ENCODE measurements at regions not wholly inside any gene's neighbourhood (a gene's known extent, or its start where the extent isn't known, plus 50 kb on each side); places are given as distances from the start of the nearest gene placed in this dataset.
A peak's percentile ranks its signal among the peaks of the same experiment; 100 is the strongest.

DNA sequence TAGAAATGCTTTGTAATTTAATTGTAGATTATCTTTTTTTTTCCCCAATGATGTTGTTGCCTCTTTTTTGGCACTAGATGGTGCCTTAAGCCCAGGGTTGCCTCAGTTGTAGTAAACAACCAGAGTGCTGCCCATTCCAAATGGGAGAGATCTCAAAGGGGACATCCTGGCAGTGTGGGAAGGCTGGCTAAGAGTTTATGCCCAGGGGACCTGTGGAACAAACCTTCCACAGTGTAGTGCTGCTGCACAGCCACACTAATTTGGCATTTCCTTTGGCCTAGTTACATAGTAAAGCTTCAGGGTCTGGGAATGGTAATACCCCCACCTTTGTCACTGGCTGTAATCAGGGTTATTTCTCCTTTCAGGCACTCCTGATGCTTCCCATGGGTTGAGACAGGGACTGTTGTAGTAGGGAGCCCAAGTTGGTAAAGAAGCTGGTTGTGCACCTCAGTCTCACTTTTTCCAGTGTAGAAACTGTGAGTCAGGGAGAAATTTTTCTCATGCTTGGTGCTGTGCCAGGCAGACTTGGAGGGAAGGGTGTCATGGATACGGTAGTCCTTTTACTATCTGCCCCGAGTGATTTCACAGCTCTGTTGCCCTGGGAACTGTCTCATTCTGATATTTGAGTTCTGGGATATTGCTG is 177.8 kb upstream of the ECI2 start:
- peak; percentile 10 to 28 for DNase-seq

DNA sequence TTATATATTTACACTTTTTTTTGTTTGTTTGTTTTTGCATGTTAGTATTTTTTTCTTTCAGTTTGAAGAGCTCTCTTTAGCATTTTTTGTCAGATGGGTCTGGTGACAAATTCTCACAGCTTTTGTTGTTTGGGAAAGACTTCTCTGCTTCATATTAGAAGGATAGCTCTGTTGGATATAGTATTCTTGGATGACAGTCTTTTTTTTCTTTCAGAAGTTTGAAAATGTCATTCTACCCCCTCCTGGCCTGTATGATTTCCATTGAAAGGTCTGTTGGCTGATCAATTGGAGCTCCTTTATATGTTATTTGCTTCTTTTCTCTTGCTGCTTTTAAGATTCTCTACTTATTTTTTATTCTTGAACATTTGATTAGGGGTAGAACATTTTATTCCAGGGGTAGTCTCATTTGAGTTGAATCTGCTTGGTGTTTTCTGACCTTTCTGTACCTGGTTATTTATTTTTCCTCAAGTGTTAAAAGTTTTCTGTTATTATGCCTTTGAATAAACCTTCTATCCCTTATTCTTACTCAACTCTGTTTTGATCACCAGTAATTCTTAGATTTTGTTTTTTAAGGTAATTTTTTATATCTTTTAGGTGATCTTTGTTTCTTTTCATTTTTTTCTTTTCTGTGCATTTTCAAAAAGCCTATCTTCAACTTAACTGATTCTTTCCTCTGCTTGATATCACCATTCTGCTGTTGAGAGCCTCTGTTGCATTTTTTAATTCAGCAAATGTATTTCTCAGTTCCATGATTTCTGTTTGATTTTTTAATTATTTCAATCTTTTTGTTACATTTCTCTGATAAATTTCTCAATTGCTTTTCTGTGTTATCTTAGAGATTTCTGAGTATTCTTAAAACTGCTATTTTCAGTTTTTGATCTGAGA is 176.8 kb upstream of the ECI2 start:
- DNase-seq: no peak

DNA sequence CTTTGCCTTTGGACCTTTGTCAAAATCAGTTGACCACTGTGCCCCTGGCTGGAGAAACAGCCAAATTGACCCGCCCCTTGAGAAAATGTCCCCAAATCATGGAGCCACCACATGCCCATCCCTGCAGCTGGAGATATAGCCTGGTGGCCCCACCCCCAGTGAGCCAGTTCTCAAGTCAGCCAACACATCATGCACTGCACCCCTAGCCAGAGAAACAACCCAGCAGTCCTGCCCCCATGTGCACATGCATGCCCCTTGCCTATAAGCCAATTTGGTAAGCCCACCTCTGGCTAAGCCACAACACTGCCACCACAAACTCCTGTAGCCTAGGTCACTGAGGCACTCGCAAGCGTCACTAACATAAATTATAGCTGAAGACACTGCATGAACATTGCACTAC is 174.2 kb upstream of the ECI2 start:
- no peak for DNase-seq

DNA sequence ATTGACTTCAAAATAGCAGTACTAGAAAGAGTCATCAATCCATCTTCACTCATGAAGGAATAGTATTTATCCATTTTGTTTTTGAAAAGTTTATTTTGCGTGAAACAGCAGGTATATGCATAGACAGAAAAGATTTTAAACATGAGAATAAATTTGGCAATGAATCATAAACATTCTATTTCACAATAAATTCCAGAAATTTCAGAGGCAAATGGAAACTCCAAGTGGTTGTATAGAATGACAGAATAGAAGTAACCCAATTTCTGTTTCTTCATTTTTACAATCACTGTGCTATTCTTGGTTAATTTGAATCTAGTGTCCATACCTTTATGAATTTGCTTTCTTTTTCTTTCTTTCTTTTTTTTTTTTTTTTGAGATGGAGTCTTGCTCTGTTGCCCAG is 173.0 kb upstream of the ECI2 start:
- no peak for DNase-seq

DNA sequence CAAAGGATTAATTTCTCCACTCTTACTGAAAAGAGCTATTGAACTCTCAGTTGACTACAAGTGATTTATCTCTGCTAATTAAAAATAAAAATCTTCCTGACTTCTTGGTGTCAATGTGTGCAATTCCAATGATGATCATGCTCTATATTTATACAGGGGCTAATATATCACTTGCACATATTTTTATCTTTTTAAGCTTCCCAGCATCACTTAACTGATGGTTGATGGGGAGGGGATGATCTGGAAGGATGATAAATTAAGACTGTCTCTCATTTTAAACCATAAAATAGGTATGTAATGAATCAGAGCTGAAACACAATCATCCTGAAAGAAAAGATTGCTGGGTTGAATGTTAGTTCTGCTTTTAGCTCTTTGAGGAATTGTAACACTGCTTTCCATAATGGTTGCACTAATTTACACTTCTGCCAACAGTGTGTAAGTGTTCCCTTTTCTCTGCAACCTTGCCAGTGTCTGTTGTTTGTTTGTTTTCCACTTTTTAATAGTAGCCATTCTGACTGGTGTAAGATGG is 169.6 kb upstream of the ECI2 start:
- DNase-seq: no peak

DNA sequence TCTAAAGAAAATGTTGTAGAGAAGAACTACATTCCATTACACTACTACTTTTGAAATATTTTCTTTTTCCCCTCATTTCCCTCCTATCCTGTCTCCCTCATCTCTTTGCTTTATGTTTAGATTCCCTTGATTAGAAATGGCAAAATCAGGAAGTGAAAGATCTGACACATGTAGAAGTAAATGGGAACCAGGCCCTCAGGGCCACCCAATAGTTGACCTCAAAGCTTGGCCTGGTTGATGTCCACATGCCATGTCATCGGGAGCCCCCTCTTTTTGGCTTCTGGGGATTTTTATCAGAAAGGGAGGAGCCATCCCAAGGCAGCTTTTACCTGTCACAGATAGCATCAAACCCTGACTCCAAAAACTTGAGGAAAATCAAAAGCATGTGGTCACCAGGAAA is 168.3 kb upstream of the ECI2 start:
- no peak for DNase-seq

DNA sequence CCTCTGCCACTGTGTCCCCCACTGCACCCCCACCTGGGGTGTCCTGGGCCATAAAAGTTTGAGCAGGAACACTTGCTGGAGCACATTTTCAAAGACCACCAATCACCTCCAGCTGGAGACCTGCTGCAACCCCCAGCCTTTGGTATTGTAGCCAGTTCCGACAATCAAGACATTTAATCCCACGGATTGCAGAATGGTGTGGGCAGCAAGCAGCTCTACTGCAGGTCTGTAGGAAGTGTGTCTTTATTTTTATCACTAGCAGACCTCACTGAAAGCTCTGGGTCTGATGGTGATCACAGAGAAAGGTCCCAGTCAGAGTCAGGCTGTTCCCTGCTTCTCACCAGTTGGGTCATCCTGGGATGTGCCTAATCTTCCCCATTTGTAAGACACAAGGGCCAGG is 167.1 kb upstream of the ECI2 start:
- DNase-seq: no peak

DNA sequence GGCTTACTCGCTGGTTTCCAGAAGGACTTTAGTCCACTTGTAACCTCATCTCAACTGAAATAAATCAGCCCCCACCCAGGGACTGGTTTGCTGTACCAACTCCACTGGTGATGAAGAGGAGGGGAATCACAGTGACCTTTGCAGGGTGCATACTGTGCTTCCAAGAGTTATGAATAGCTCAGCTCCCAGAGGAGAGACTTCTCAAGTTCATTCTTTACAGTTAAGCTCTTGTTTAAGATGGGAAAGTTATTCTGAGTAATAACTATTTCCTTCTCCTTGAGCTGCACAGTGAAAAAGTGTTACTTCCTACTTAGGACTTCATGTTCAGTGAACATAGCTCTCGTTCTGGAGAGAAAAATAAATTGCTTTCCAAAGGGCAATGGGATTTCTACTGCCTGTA is 166.5 kb upstream of the ECI2 start:
- DNase-seq: no peak

DNA sequence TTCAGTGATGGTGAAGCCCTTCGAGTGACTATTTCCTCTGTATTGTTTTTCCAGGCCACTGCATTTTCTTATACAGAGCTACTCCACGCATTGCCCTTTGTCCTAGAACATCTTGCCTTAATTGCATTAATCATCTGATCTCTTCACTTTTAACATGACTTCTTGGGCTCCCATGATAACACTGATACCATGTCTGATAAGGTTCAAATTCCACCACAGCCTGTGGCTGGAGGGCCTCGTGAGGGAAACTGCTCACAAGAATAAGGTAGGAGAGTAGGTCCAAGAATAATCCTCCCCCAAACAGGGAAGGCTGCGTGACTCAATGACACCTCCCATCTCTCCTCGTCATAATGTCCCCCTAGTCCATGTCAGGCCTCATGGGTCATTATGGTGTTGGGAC is 165.5 kb upstream of the ECI2 start:
- DNase-seq: no peak

DNA sequence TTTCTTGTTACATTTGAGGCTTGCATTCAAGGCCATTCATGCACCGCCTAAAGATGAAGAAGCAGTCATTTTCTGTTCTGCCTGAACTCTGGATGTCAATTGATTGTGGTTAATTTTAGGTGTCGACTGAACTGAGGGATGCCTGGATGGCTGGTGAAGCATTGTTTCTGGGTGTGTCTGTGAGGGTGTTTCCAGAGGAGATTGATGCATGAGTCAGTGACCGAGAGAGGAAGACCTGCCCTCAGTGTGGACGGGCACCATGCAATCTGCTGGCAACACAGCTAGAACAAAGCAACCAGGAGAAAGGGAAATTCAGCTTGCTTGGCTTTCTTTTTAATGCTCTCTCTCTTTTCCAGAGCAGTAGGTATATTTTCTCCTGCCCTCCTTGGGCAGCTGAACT is 164.1 kb upstream of the ECI2 start:
- no peak for DNase-seq

DNA sequence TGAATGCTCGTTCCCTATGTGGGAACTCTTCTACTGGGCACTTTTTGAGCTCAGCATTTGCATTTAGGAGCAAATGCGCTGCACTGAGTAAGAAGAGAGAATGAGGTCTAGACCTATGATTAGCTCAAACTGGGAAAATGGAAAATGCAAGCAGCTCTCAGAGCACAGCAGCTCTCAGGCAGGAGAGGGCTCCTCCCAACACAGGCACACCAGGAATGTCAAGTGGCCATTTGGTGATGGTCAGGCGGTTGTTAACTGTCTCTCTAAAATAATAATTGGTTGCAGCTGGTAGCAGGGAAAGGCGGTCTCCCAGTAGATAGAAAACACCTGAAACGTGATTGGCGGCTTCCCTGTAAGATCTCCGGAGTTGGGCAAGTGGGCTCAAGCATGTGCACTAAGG is 162.0 kb upstream of the ECI2 start:
- DNase-seq: no peak

DNA sequence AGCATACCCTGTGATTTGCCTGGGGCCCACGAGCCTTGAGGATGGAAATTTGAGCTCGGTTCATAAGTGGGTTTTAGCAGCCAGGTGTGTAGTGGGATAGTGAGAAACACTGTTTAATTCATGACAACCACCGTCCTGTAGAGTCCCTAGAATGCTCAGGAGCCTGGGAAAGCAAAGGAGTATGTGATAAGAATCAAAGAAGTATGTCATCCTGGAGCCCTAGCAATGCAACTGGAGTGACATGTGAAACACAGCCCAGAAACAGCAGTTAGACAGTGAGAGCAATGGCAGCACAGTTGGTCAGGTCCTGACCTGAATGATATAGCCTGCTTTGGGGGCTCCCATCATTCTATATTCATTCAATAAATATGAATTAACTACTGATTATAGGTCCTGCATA is 161.2 kb upstream of the ECI2 start:
- no peak for DNase-seq

DNA sequence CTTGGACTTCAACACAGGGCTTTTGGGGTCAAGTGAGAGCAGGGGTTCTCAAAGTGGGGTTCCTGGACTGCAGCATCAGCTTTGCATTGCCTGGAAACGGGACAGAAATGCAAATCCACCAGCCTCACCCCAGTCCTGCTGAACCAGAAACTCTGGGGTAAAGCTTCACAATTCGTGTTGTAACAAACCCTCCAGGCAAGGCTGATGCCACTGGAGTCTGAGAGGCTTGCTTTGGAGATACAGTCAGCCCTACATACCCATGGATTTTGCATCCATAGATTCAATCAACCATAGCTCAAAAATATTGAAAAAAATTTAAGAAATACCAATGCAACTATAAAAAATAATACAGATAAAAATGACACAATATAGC is 160.4 kb upstream of the ECI2 start:
- no peak for DNase-seq

DNA sequence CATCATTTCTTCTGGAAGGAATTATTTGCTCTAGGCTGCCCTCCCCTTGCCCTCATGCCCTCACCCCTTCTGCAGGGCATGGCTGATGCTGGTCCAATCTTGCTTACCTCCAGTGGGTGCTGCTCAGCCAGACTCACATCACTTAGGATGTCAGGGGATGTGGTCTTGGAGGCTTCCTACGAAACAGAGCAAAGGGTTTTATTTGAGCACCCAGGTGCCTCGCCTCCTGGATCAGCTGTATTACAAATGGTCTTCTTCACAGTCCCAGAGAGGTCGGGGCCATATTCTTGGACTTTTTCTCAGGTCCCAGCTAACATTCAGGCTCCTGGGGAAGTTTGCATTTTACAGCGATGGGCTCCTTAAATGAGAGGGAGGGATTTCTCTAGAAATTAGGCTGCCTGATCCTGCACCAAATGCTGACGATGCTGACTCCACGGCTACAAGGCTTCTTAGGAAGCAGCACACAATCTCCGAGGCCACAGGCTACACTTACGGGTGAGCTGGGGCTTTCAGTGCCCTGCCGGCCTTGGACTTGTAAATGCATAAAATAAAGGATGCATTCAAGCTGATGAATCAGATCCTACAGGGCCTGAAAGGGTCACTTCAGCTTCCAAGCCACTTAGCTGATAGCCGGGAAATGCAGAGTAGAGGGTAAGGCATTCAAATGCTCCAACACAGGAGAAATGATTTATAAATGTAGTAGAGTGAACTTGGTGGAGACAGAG is 159.8 kb upstream of the ECI2 start:
- DNase-seq: no peak

DNA sequence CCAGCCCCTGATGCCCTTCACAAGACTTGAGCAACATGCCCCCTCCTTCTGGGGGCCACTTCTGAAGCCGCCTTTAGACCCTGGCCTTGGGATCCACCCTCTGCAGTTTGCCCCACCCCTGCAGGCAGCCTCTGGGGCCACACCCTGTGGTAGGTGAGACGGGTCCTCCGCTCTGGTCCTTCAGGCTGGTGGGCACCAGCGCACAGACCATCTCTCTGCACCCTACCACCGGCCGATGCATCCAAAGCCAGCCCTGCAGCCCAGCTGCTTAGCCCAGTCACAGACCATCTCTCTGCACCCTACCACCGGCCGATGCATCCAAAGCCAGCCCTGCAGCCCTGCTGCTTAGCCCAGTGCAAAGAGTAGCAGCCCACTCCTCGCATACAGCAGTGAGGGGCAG is 159.3 kb upstream of the ECI2 start:
- no peak for DNase-seq

DNA sequence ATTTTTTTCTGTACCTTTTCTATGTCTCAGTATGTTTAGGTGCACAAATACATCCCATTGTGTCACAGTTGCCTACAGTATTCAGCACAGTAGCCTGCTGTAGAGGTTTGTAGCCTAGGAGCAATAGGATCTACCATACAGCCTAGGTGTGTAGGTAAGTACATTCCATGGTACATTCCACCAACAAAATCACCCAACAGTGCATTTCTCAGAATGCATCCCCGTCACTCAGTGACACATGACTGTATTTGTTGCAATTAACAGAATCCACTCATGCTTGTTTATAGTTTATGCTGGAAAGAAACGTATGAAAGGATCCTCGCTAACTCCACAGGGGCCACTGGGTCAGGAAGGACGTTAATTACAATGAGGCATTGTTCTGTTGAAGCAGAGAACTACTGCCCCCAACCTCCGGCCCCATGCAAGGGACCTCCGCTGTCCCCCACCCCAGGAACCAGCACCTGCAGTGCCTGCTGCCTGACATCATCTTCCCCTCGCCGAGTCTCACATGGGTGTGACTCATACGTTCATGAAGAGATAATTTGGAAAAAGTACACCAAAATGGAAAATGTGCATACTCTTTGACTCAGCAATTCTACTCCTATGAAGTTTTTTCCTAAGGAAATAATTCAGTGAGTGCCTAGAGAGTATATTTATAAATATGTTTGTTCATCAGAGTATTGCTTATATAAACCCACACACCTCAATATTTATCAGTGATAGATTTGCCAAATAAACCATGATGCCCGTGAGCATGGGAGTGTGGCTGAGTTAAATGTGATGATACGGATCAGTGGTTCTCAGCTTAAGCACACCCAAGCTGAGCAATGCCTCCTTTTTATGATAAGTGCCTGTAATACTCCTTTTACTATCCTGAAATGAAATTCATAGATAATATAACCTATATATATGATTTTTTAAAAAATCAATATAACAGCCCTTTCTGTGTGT is 156.4 kb upstream of the ECI2 start:
- DNase-seq: no peak

DNA sequence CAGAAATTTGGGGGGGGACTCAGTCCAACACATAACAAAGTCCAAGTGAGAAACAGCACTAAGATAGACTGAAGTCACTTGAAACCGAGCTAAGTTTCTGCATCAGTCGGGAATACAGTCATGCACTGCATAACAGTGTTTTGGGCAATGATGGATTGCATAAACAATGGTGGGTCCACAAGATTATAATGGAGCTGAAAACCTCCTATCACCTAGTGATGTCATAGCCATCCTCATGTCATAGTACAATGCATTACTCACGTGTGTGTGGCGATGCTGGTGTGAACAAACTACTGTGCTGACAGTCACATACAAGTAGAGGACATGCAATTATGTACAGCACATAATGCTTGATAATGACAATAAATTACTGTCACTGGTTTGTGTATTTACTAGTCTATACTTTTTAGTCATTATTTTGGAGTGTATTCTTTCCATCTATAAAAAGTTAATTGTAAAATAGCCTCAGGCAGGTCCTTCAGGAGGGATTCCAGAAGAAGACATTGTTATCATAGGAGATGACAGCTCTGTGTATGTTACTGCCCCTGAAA is 154.5 kb upstream of the ECI2 start:
- DNase-seq: no peak

DNA sequence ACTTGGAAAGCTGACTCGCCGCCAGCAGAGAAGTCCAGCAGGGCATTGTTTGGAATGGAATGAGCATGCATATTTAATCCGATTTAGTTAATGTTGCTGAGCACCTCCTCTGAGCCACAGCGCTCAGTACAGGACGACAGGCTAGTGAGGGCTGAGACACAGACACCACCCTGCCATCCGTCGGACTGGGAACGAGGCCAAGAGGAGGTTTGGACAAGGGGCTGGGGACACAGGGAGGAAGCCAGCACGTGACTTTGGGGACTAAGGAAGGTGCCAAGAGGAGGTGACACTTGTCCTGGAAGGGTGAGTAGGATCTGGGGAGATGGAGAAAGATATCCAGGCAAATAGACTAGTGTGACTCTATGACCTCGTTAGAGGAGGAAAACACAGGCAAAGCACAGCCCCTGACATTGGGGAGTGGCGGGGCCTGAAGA is 152.5 kb upstream of the ECI2 start:
- DNase-seq: no peak

DNA sequence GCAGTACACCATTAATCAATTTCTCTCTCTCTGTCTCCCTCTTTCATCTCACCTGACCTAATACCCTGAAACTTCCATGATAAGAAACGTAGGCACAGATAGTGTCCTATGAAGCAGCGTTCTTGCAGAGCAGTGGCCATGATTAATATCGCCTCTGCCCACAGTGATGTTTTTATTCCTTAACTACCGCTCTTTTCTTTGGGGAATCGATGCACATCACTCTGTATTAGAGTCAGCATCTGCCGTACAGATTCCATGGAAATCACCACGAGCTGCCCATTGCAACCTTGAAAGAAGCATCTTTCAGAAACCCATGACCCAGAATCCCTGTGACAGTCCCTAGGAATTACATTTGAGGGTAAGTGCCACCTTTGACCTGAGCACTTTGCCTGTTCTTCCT is 152.0 kb upstream of the ECI2 start:
- DNase-seq: no peak

DNA sequence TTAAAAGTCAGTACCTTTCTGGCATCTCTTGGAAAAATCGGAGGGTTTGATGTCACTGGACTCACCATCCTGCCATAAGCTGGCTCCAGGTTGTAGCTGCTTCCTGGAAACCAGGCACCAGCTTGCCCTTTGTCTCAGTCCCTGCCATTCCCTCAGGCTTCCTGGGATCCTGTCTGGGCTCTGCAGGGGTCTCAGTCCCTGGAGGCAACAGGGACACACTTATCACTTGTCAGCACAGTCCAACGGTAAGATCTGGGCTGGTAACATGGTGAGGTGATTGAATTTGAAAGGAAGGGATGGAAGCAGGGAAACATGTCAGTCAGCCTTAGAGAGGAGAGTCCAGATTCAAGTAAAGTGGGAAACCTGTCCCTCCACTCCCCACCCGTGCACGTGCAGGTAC is 147.6 kb upstream of the ECI2 start:
- DNase-seq: no peak

DNA sequence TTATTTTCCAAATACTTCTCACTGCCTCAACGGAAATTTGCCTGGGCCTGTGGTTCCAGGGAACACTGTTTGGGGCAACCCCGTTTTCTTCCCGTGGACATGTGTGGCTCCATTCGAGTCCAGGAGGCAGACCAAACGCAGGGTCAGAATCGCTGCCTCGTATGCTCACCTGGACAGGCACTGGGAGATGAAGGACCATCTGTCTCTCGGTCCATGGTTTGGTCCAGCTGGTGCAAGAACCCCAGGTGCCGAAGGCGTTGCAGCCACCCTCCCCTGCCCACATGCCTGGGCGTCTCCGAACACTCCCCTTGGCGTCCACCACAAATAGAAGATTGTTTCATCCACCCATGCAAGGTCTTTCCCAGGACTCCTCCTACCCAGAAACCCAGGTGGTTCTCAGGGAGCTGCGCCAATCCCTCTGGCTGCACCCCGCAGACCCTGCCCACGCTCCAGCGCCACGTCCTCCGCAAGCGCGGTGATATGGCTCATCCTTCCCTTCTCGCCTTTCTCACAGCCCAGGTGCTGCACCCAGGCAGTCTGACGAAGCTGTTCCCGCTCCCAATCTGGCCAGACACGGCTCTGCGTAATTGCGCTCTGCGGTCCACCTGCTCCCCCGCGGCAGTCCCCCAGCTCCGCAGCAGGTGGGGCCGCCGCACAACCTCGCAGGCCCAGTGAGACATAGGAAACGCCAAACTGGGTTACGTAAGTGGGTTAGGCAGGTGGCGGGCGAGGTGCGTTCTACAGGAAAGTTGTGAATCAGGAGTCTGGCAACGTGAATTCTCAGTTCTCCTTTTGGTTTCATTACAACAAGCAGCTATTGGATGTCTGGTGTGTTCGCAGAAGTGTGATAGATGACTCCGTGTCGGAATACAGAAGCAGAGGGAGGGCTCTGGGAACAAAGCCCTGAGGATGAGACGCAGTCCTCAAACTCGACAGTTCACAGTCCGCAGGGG is 146.2 kb upstream of the ECI2 start:
- DNase-seq: peak; percentile 73 to 87
